HG03045 (cell line): ENCODE measurements at regions not wholly inside any gene's neighbourhood (a gene's known extent, or its start where the extent isn't known, plus 50 kb on each side); places are given as distances from the start of the nearest gene placed in this dataset.

Experiments used
- ATAC-seq: cut with Tn5 transposase; IDR thresholded peaks from one replicate; pipeline ENCODE4 v1.9.1; 2021; ENCODE audit warnings: mild to moderate bottlenecking, moderate library complexity; ENCODE audit not compliant: unreplicated experiment

- ATAC-seq = no peak
Observed at GRCh38 chr15:94021621-94022320, 209.6 kb upstream of the MCTP2 start.

GRCh38 chr15:94019062-94019461, 212.3 kb upstream of the MCTP2 start:
- ATAC-seq = no peak

- no peak for ATAC-seq
Observed at GRCh38 chr15:94015324-94015723, 216.0 kb upstream of the MCTP2 start.

- ATAC-seq = no peak
Observed at GRCh38 chr15:94008104-94009074, 223.0 kb upstream of the MCTP2 start.

GRCh38 chr15:94004697-94005096, 226.7 kb upstream of the MCTP2 start:
- no peak for ATAC-seq

- no peak for ATAC-seq
Observed at GRCh38 chr15:94002041-94002440, 229.3 kb upstream of the MCTP2 start.

- no peak for ATAC-seq
Observed at GRCh38 chr15:94001255-94001801, 230.0 kb upstream of the MCTP2 start.

GRCh38 chr15:94000606-94001005, 230.8 kb upstream of the MCTP2 start:
- ATAC-seq = no peak

- ATAC-seq = no peak
Observed at GRCh38 chr15:93997071-93997658, 234.2 kb upstream of the MCTP2 start.

- ATAC-seq = no peak
Observed at GRCh38 chr15:93989440-93989998, 241.8 kb upstream of the MCTP2 start.

GRCh38 chr15:93987068-93987467, 244.3 kb upstream of the MCTP2 start:
- no peak for ATAC-seq

GRCh38 chr15:93986400-93986984, 244.9 kb upstream of the MCTP2 start:
- no peak for ATAC-seq

- ATAC-seq = no peak
Observed at GRCh38 chr15:93985925-93986324, 245.4 kb upstream of the MCTP2 start.

- no peak for ATAC-seq
Observed at GRCh38 chr15:93985176-93985575, 246.2 kb upstream of the MCTP2 start.

GRCh38 chr15:93983526-93983925, 247.8 kb upstream of the MCTP2 start:
- ATAC-seq = no peak

- ATAC-seq = no peak
Observed at GRCh38 chr15:93982226-93982727, 249.1 kb upstream of the MCTP2 start.

- no peak for ATAC-seq
Observed at GRCh38 chr15:93981706-93982105, 249.7 kb upstream of the MCTP2 start.

GRCh38 chr15:93980261-93980911, 251.0 kb upstream of the MCTP2 start:
- no peak for ATAC-seq

GRCh38 chr15:93974804-93975481, 256.4 kb upstream of the MCTP2 start:
- ATAC-seq = no peak
